H1 (cell line): ENCODE measurements at regions not wholly inside any gene's neighbourhood (a gene's known extent, or its start where the extent isn't known, plus 50 kb on each side); places are given as distances from the start of the nearest gene placed in this dataset.

Experiments used
- CHD1 ChIP-seq: IDR thresholded peaks from 2 replicates; pipeline ENCODE4 v1.6.1; 2012; ENCODE audit warnings: low read depth, low read length, improper control_type of control experiment
- CHD7 ChIP-seq: fragments of 300-600 bp; sonication (generic); IDR thresholded peaks from 2 replicates; pipeline ENCODE4 v1.7.1; 2012; ENCODE audit warnings: low read length, moderate library complexity, mild to moderate bottlenecking, inconsistent platforms; ENCODE audit not compliant: insufficient replicate concordance
- RXRA ChIP-seq: IDR thresholded peaks from 2 replicates; pipeline ENCODE4 v1.6.1; 2011; ENCODE audit warnings: low read depth, mild to moderate bottlenecking, low read length, moderate library complexity; ENCODE audit not compliant: insufficient read depth
- SIRT6 ChIP-seq: IDR thresholded peaks from one replicate; pipeline ENCODE4 v1.7.1; 2012; ENCODE audit warnings: low read length, inconsistent platforms

- no peak for TF ChIP-seq CHD7
- no peak for TF ChIP-seq RXRA
- no peak for TF ChIP-seq CHD1
- no peak for TF ChIP-seq SIRT6
These were observed 646.4 kb downstream of the CDY2B start (continued) for GRCh38 chrY:17233435-17234109.
